ENCODE measurements at regions not wholly inside any gene's neighbourhood (a gene's known extent, or its start where the extent isn't known, plus 50 kb on each side); places are given as distances from the start of the nearest gene placed in this dataset.

GRCh38 chr4:179563741-179564140 is 2121.5 kb upstream of the AGA start (continued):
- TF ChIP-seq UBTF (CRISPR knock-in tag; IDR thresholded peaks at IDR 0.05) = no peak
- no peak for TF ChIP-seq ZNF205 (CRISPR knock-in tag; IDR thresholded peaks at IDR 0.05)

GRCh38 chr4:179569549-179569948 is 2127.3 kb upstream of the AGA start:
- FAIRE-seq = no peak
- POLR2A ChIA-PET = no interaction called here
- Histone ChIP-seq H4K20me1 (ENCODE audit: insufficient read depth, low read length) (no peaks in the 10 kb centered on the region), H3K4me3 (replicated peaks in 1 of 3; ENCODE audit: insufficient read depth in 1 of 3, low read depth in 2 of 3, low read length in 3 of 3) (no peak overlapping the region), H3K36me3 (replicated peaks in 1 of 2; ENCODE audit: control insufficient read depth in 1 of 2, insufficient read depth in 2 of 2, low read length in 2 of 2) (no peaks in the 10 kb centered on the region), H3K4me2 (ENCODE audit: low read depth, low read length) (no peak overlapping the region), H3K27me3 (ENCODE audit: control insufficient read depth in 1 of 2, insufficient read depth in 2 of 2, low read length in 2 of 2) (no peaks in the 10 kb centered on the region), H3K9ac (ENCODE audit: insufficient read depth, low read depth, low read length) (no peak overlapping the region), H3K9me3 (ENCODE audit: low read length) (peaks cover 38% of the 10 kb centered on the region), H3K27ac (ENCODE audit: extremely low read length, insufficient read depth, low read length) (no peak overlapping the region), H2AFZ (ENCODE audit: low read length) (no peak overlapping the region), H3K4me1 (ENCODE audit: insufficient read depth, low read length) (no peaks in the 10 kb centered on the region), H3K79me2 (ENCODE audit: insufficient read depth, low read length) (no peaks in the 10 kb centered on the region)
- BruUV-seq (replicated peaks) = no TSS peak
- CTCF ChIA-PET (ENCODE audit: low intra/inter-chr PET ratio, low total read pairs) = no interaction called here
- no peak for ATAC-seq
- in situ Hi-C loops (cut with HindIII; ENCODE audit: extremely low pct_ligation_motif_present, low pct_unique_long_range_greater_than_20kb) (no loop called here), intact Hi-C loops (cut with micrococcal nuclease; ENCODE audit: unreplicated experiment) (no loop called here)
- no peak for DNase-seq (ENCODE audit: low spot score)
- no peak for TF ChIP-seq ATRX (CRISPR knock-in tag; IDR thresholded peaks at IDR 0.05; ENCODE audit: borderline replicate concordance)
- no peak for TF ChIP-seq SNAI1 (CRISPR knock-in tag; IDR thresholded peaks at IDR 0.05; ENCODE audit: borderline replicate concordance)
- no peak for TF ChIP-seq ZFP82 (CRISPR knock-in tag; IDR thresholded peaks at IDR 0.05; ENCODE audit: borderline replicate concordance)
- no peak for TF ChIP-seq FOSL2 (CRISPR knock-in tag; IDR thresholded peaks at IDR 0.05)
- no peak for TF ChIP-seq ZNF644 (CRISPR knock-in tag; IDR thresholded peaks at IDR 0.05; ENCODE audit: low read depth)
- 2% methylated on average over 2 of the region's 2 CpGs for WGBS (ENCODE audit: low lambda C conversion rate)

Data from HepG2 (cell line).